ENCODE measurements at regions not wholly inside any gene's neighbourhood (a gene's known extent, or its start where the extent isn't known, plus 50 kb on each side); places are given as distances from the start of the nearest gene placed in this dataset.

DNA sequence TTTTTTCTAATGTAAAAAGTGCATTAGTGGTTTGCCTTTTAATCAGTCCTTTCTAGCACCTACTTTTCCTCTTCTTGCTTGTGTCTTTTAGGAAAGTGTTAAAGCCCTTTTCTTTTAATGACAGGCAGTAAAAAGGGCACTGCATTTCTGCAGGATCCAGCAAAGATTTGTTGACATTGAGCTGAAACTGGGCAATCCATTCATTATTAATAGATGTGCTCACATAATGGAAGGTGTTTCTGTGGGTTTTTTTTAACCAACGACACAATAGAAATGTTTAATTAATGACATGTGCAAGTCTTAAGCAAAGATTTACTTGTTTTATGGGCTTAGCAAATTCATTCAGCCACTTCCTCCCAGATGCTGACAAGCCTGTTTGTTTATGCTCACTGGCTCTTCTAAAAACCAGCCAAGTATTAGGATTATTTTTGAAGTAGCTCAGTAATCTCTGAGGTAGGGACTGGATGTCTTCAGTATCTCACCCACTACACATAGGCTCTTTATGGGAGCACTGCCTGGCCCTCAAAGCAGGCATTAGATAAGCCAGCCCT is 1201.1 kb downstream of the SORCS1 start:
- no peak overlapping the region for H3K27ac ChIP-seq (ENCODE audit: low read depth, low read length)
- no peak for TF ChIP-seq CTCF (IDR thresholded peaks at IDR 0.05; ENCODE audit: extremely low read depth, low read depth, low read length)
- H3K9me3 ChIP-seq (ENCODE audit: low read depth, low read length): no peaks in the 10 kb centered on the region
- no peaks in the 10 kb centered on the region for H3K79me2 ChIP-seq (ENCODE audit: insufficient read depth, low read length)
- no peaks in the 10 kb centered on the region for H4K20me1 ChIP-seq (ENCODE audit: insufficient read depth, low read length)
- no peak overlapping the region for H3K4me2 ChIP-seq (ENCODE audit: insufficient read depth, low read length)
- H3K27me3 ChIP-seq (ENCODE audit: insufficient read depth, low read length): no peaks in the 10 kb centered on the region
- H2AFZ ChIP-seq (ENCODE audit: low read length): no peak overlapping the region
- no peaks in the 10 kb centered on the region for H3K4me1 ChIP-seq (ENCODE audit: insufficient read depth, low read length)
- H3K4me3 ChIP-seq (ENCODE audit: insufficient read depth, low read length): no peak overlapping the region
- H3K36me3 ChIP-seq (ENCODE audit: insufficient read depth, low read length): no peaks in the 10 kb centered on the region
- no peak for DNase-seq (ENCODE audit: insufficient read length, low spot score, missing footprints)

GRCh38 chr10:105956550-105956949 is 1208.0 kb downstream of the SORCS1 start:
- DNase-seq (ENCODE audit: insufficient read length, low spot score, missing footprints): no peak
- no peak for TF ChIP-seq CTCF (IDR thresholded peaks at IDR 0.05; ENCODE audit: extremely low read depth, low read depth, low read length)
- H3K27ac ChIP-seq (ENCODE audit: low read depth, low read length): no peak overlapping the region
- H4K20me1 ChIP-seq (ENCODE audit: insufficient read depth, low read length): no peaks in the 10 kb centered on the region
- no peaks in the 10 kb centered on the region for H3K9me3 ChIP-seq (ENCODE audit: low read depth, low read length)
- H3K4me2 ChIP-seq (ENCODE audit: insufficient read depth, low read length): no peak overlapping the region
- no peaks in the 10 kb centered on the region for H3K27me3 ChIP-seq (ENCODE audit: insufficient read depth, low read length)
- H3K4me3 ChIP-seq (ENCODE audit: insufficient read depth, low read length): no peak overlapping the region
- no peak overlapping the region for H2AFZ ChIP-seq (ENCODE audit: low read length)
- no peaks in the 10 kb centered on the region for H3K4me1 ChIP-seq (ENCODE audit: insufficient read depth, low read length)
- no peaks in the 10 kb centered on the region for H3K36me3 ChIP-seq (ENCODE audit: insufficient read depth, low read length)
- no peaks in the 10 kb centered on the region for H3K79me2 ChIP-seq (ENCODE audit: insufficient read depth, low read length)

DNA sequence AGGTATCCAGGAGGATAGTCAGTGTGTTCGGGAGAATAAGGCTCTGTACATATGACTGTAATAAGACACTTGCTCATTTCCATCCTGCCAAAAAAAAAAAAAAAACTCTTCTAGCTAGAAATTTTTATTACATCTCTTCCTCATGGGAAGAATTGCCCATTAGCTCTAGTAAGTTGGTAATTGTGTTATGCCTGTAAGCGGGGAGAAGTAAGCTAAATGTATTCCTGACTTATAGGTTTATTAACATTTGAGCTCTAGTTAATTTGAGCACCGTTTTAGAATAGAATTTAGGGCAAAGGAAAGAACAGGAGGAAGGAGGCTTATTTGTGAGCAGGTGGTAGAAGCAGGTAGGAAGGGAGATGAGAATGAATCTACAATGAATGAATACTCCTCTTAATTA is 1210.6 kb downstream of the SORCS1 start:
- TF ChIP-seq CTCF (IDR thresholded peaks at IDR 0.05; ENCODE audit: extremely low read depth, low read depth, low read length): no peak
- Histone ChIP-seq H3K4me1 (ENCODE audit: insufficient read depth, low read length) (no peaks in the 10 kb centered on the region), H4K20me1 (ENCODE audit: insufficient read depth, low read length) (no peaks in the 10 kb centered on the region), H3K4me2 (ENCODE audit: insufficient read depth, low read length) (no peak overlapping the region), H3K79me2 (ENCODE audit: insufficient read depth, low read length) (no peaks in the 10 kb centered on the region), H3K9me3 (ENCODE audit: low read depth, low read length) (no peaks in the 10 kb centered on the region), H3K36me3 (ENCODE audit: insufficient read depth, low read length) (no peaks in the 10 kb centered on the region), H2AFZ (ENCODE audit: low read length) (no peak overlapping the region), H3K4me3 (ENCODE audit: insufficient read depth, low read length) (no peak overlapping the region), H3K27ac (ENCODE audit: low read depth, low read length) (no peak overlapping the region), H3K27me3 (ENCODE audit: insufficient read depth, low read length) (no peaks in the 10 kb centered on the region)
- DNase-seq (ENCODE audit: insufficient read length, low spot score, missing footprints): no peak

GRCh38 chr10:105953056-105953455 is 1211.5 kb downstream of the SORCS1 start:
- Histone ChIP-seq H3K4me3 (ENCODE audit: insufficient read depth, low read length) (no peak overlapping the region), H4K20me1 (ENCODE audit: insufficient read depth, low read length) (no peaks in the 10 kb centered on the region), H3K27ac (ENCODE audit: low read depth, low read length) (no peak overlapping the region), H2AFZ (ENCODE audit: low read length) (no peak overlapping the region), H3K79me2 (ENCODE audit: insufficient read depth, low read length) (no peaks in the 10 kb centered on the region), H3K4me2 (ENCODE audit: insufficient read depth, low read length) (no peak overlapping the region), H3K27me3 (ENCODE audit: insufficient read depth, low read length) (no peaks in the 10 kb centered on the region), H3K4me1 (ENCODE audit: insufficient read depth, low read length) (no peaks in the 10 kb centered on the region), H3K36me3 (ENCODE audit: insufficient read depth, low read length) (no peaks in the 10 kb centered on the region), H3K9me3 (ENCODE audit: low read depth, low read length) (no peaks in the 10 kb centered on the region)
- no peak for DNase-seq (ENCODE audit: insufficient read length, low spot score, missing footprints)
- no peak for TF ChIP-seq CTCF (IDR thresholded peaks at IDR 0.05; ENCODE audit: extremely low read depth, low read depth, low read length)
